ENCODE measurements at regions not wholly inside any gene's neighbourhood (a gene's known extent, or its start where the extent isn't known, plus 50 kb on each side); places are given as distances from the start of the nearest gene placed in this dataset.

GRCh38 chr6:21808551-21809242, 215.1 kb downstream of the SOX4 start:
- no peak for TF ChIP-seq CTCF (IDR thresholded peaks at IDR 0.05; ENCODE audit: control extremely low read depth, extremely low read depth, low read depth, missing control alignments)
- ChIA-PET POLR2A (no interaction called here), CTCF (interaction anchor here (0.8 to 1.0 kb wide), 2 partner anchors 17 to 91 kb away, joined by 3 read pairs; no protein-coding TSS in a partner anchor)
- no peak for DNase-seq (ENCODE audit: extremely low spot score)

GRCh38 chr6:21811484-21811883, 217.9 kb downstream of the SOX4 start:
- CTCF ChIA-PET: no interaction called here
- POLR2A ChIA-PET: no interaction called here
- no peak for DNase-seq (ENCODE audit: extremely low spot score)
- TF ChIP-seq CTCF (IDR thresholded peaks at IDR 0.05; ENCODE audit: control extremely low read depth, extremely low read depth, low read depth, missing control alignments): no peak

- POLR2A ChIA-PET: no interaction called here
These were observed 222.7 kb downstream of the SOX4 start for GRCh38 chr6:21816231-21816630.

GRCh38 chr6:21820442-21820841, 226.9 kb downstream of the SOX4 start:
- DNase-seq (ENCODE audit: extremely low spot score): no peak
- ChIA-PET POLR2A (no interaction called here), CTCF (no interaction called here)
- TF ChIP-seq CTCF (IDR thresholded peaks at IDR 0.05; ENCODE audit: control extremely low read depth, extremely low read depth, low read depth, missing control alignments): no peak

More at GRCh38 chr6:21816231-21816630, 222.7 kb downstream of the SOX4 start:
- TF ChIP-seq CTCF (IDR thresholded peaks at IDR 0.05; ENCODE audit: control extremely low read depth, extremely low read depth, low read depth, missing control alignments): no peak
- DNase-seq (ENCODE audit: extremely low spot score): no peak
- CTCF ChIA-PET: no interaction called here

- no peak for TF ChIP-seq CTCF (IDR thresholded peaks at IDR 0.05; ENCODE audit: control extremely low read depth, extremely low read depth, low read depth, missing control alignments)
- DNase-seq (ENCODE audit: extremely low spot score): no peak
- CTCF ChIA-PET: no interaction called here
- POLR2A ChIA-PET: no interaction called here
These were observed 229.8 kb downstream of the SOX4 start for GRCh38 chr6:21823371-21823770.

- CTCF ChIA-PET: interaction anchor here (0.6 to 1.1 kb wide), 2 partner anchors 16 to 19 kb away, joined by 3 read pairs; no protein-coding TSS in a partner anchor
- no peak for TF ChIP-seq CTCF (IDR thresholded peaks at IDR 0.05; ENCODE audit: control extremely low read depth, extremely low read depth, low read depth, missing control alignments)
- DNase-seq (ENCODE audit: extremely low spot score): no peak
- POLR2A ChIA-PET: no interaction called here
These were observed 231.1 kb downstream of the SOX4 start for GRCh38 chr6:21824431-21825177.
